ENCODE measurements at regions not wholly inside any gene's neighbourhood (a gene's known extent, or its start where the extent isn't known, plus 50 kb on each side); places are given as distances from the start of the nearest gene placed in this dataset.

DNA sequence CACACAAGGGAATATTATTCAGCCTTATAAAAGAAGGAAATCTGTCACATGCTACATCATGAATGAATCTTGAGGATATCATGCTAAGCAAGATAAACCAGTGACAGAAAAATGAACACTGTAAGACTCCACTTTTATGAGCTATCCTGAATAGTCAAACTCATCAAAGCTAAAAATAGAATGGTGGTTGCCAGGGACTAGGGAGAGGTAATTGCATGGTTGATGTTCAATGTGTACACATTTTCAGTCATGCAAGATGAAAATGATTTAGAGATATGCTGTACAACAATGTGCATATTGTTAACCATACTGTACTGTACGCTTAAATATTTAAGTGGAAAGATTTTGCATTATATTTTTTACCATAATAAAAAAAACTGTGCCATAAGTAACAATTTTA lies 1349.1 kb downstream of the XPNPEP1 start:
- no peaks in the 10 kb centered on the region for H3K9me3 ChIP-seq (ENCODE audit: control insufficient read depth, insufficient read depth, low read length)
- WGBS, 2 experiments (ENCODE audit: extremely low coverage in 2 of 2, insufficient read length in 1 of 2) = no CpG with 5 or more reads among the region's 1 CpG
- no peak overlapping the region for H3K14ac ChIP-seq (replicated peaks; ENCODE audit: low read depth, low read length)
- no peak overlapping the region for H3K56ac ChIP-seq (ENCODE audit: extremely low read depth, insufficient read depth, low read length)
- H2BK120ac ChIP-seq (ENCODE audit: low read depth, low read length) = no peak overlapping the region
- no peak overlapping the region for H3K4me3 ChIP-seq (ENCODE audit: insufficient read depth, low read depth, low read length)
- H3K23ac ChIP-seq (ENCODE audit: low read depth, low read length) = no peak overlapping the region
- no peaks in the 10 kb centered on the region for H3K27me3 ChIP-seq (ENCODE audit: control insufficient read depth, insufficient read depth, low read length)
- H3K9me1 ChIP-seq (ENCODE audit: insufficient read depth, low read length) = no peaks in the 10 kb centered on the region
- DNase-seq (no peak), ATAC-seq (ENCODE audit: low read depth) (no peak)
- dilution Hi-C loops (cut with HindIII; ENCODE audit: low sequenced_read_pairs, unreplicated experiment) = no loop called here
- no peak overlapping the region for H4K8ac ChIP-seq (ENCODE audit: low read depth in 2 of 2, low read length in 2 of 2)
- CTCF ChIA-PET = no interaction called here
- no peak for TF ChIP-seq POLR2A (IDR thresholded peaks at IDR 0.05; ENCODE audit: low read depth, low read length)
- no peak for TF ChIP-seq MAZ (IDR thresholded peaks at IDR 0.05; ENCODE audit: borderline replicate concordance, low read depth, low read length)
- TF ChIP-seq NFE2L2 (IDR thresholded peaks at IDR 0.05; ENCODE audit: low read depth, low read length) = no peak
- no peak for TF ChIP-seq SMC3 (IDR thresholded peaks at IDR 0.05; ENCODE audit: low read depth, low read length)
- no peak for TF ChIP-seq MXI1 (IDR thresholded peaks at IDR 0.05; ENCODE audit: borderline replicate concordance, low read depth, low read length)
- H4K91ac ChIP-seq (ENCODE audit: insufficient read depth, low read depth, low read length) = no peak overlapping the region
- H3K36me3 ChIP-seq (ENCODE audit: control insufficient read depth, insufficient read depth, low read length) = no peaks in the 10 kb centered on the region
- BruUV-seq (replicated peaks) = no TSS peak
- POLR2A ChIA-PET (ENCODE audit: unreplicated experiment) = no interaction called here
- in situ Hi-C loops (cut with MboI; ENCODE audit: low sequenced_read_pairs) = no loop called here
- H3K79me1 ChIP-seq (ENCODE audit: low read depth in 1 of 2, low read length in 2 of 2) = no peaks in the 10 kb centered on the region
- no peak overlapping the region for H3K4ac ChIP-seq (ENCODE audit: low read depth, low read length)
- H2AK5ac ChIP-seq (ENCODE audit: low read depth, low read length) = no peak overlapping the region
- H3K4me2 ChIP-seq (ENCODE audit: low read depth, low read length) = no peak overlapping the region
- H2BK5ac ChIP-seq (ENCODE audit: low read depth, low read length, poor library complexity, severe bottlenecking) = no peak overlapping the region
- intact Hi-C loops (cut with micrococcal nuclease) = no loop called here
- H3K4me1 ChIP-seq (ENCODE audit: control insufficient read depth, insufficient read depth, low read length) = no peaks in the 10 kb centered on the region
- no peaks in the 10 kb centered on the region for H4K20me1 ChIP-seq (ENCODE audit: insufficient read depth, low read length)
- no peak overlapping the region for H2BK15ac ChIP-seq (ENCODE audit: low read depth, low read length)
- no peak overlapping the region for H2AK9ac ChIP-seq (replicated peaks; ENCODE audit: low read depth, low read length, poor library complexity)
- no peak overlapping the region for H3K9ac ChIP-seq (ENCODE audit: low read depth, low read length)
- H2AFZ ChIP-seq (replicated peaks; ENCODE audit: low read length, poor library complexity) = no peak overlapping the region
- no peak overlapping the region for H4K5ac ChIP-seq (ENCODE audit: low read depth, low read length)
- H3K18ac ChIP-seq (ENCODE audit: low read depth, low read length) = no peak overlapping the region
- H3K27ac ChIP-seq (ENCODE audit: insufficient read depth, low read length) = no peak overlapping the region
- no peak overlapping the region for H2BK20ac ChIP-seq (ENCODE audit: low read depth, low read length)

All from IMR-90 (cell line).